ENCODE measurements at regions not wholly inside any gene's neighbourhood (a gene's known extent, or its start where the extent isn't known, plus 50 kb on each side); places are given as distances from the start of the nearest gene placed in this dataset.

DNA sequence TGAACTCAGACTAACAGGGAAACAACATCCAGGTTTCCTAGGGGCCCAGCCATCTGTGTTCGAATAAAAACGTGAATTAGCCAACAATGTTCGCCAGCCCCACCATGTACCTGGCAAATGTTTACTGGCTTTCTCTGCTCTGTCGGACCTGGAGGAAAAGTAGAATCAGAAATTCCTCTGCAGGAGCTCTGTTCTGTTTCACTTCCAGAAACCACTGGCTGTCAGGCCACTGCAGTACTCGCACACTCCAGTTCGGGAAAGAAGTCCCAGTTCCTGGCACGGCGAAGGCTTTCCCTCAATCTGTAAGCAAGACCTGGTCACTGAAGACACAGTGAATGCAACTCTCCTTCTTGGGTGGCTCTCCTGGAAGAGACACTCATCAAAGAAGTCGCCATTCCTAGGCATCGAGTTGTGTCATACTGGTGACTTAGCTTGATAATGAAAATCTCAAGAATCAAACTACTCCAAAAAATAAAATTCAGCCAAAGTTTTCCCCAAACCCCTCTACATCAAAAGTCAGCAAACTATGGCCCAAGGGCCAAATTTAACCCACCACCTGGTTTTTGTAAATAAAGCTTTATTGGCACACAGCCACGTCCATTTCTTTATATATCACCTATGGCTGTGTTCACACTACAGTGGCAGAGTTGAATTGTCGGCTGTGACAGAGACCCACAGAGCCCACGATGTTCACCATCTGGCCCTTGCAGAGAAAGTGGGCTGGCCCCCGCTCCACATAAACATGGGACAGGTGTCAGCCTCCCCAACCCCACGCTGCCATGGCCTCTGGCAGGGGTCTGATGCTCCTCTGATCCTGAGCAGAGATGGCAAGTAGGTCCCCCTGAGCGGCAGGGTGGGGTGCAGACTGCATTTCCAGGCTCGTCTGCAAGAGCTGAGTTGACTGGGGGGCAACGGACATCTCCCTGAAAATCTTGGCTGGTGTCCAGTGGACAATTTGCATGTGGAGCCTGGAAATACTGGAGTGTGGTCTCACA, 189.2 kb upstream of the DIO3 start:
- no peak for TF ChIP-seq CTCF (IDR thresholded peaks at IDR 0.05; ENCODE audit: extremely low read depth, insufficient read depth, missing control alignments)
- DNase-seq (ENCODE audit: low spot score) = no peak
- in situ Hi-C loops (cut with MboI; ENCODE audit: low pct_unique_long_range_greater_than_20kb, low sequenced_read_pairs, unreplicated experiment) = no loop called here

GRCh38 chr14:101372894-101373620, 188.2 kb upstream of the DIO3 start:
- DNase-seq (ENCODE audit: low spot score) = no peak
- TF ChIP-seq CTCF (IDR thresholded peaks at IDR 0.05; ENCODE audit: extremely low read depth, insufficient read depth, missing control alignments) = no peak
- in situ Hi-C loops (cut with MboI; ENCODE audit: low pct_unique_long_range_greater_than_20kb, low sequenced_read_pairs, unreplicated experiment) = no loop called here

DNA sequence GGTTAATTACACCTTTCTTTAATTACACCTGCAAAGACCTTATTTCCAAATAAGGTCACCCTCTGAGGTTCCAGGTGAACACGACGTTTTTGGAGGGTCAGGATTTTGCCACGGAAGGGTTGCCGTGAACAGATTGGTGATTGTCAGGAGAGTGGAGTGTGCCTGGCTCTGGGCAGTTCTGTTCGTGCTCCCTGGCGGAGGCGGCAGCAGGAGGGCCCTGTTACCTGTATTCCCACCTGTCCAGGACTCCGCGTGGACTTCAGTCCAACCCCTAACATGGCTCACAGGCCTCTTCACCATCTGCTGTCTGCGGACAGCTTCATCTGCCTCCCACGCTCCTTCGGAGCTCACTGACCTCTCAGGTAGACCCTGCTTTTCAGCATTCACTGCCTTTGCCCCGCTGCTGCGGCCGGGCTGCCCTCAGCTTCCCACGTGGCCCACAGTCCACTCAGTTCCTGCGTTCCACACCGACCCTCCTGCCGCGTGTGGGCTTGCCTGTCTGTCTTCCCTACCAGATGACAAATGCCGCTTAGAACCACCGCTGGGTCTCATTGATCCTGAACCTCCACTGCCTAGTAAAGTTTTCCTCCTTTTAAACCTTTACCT, 187.5 kb upstream of the DIO3 start:
- TF ChIP-seq CTCF (IDR thresholded peaks at IDR 0.05; ENCODE audit: extremely low read depth, insufficient read depth, missing control alignments) = no peak
- DNase-seq (ENCODE audit: low spot score) = no peak
- in situ Hi-C loops (cut with MboI; ENCODE audit: low pct_unique_long_range_greater_than_20kb, low sequenced_read_pairs, unreplicated experiment) = no loop called here

GRCh38 chr14:101374373-101375338, 186.6 kb upstream of the DIO3 start:
- peak; percentile 5 for DNase-seq (ENCODE audit: low spot score)
- in situ Hi-C loops (cut with MboI; ENCODE audit: low pct_unique_long_range_greater_than_20kb, low sequenced_read_pairs, unreplicated experiment) = no loop called here
- no peak for TF ChIP-seq CTCF (IDR thresholded peaks at IDR 0.05; ENCODE audit: extremely low read depth, insufficient read depth, missing control alignments)

DNA sequence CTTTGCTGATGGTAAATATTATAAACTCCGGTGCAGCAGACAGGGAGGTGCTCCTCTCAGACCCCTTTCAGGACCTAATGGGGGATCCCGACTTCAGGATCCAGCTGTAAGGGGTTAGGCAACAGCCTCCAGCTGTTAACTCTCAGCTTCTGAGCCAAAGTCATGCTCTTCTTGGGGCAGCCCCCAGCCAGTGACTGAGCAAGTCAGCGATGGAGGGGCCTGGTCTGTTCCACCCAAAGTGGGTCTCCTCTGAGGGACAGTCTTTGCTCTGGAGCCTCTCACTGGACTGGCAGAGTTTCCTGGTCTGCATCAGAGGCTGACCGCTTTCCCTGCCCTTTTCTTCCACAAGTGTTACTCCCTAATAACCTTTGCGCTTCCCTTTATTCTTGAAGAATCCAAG, 184.2 kb upstream of the DIO3 start:
- TF ChIP-seq CTCF (IDR thresholded peaks at IDR 0.05; ENCODE audit: extremely low read depth, insufficient read depth, missing control alignments) = no peak
- in situ Hi-C loops (cut with MboI; ENCODE audit: low pct_unique_long_range_greater_than_20kb, low sequenced_read_pairs, unreplicated experiment) = no loop called here
- DNase-seq (ENCODE audit: low spot score) = no peak
